RWPE2 (cell line): ENCODE measurements at regions not wholly inside any gene's neighbourhood (a gene's known extent, or its start where the extent isn't known, plus 50 kb on each side); places are given as distances from the start of the nearest gene placed in this dataset.

Experiments used
- ATAC-seq: fragments of 200-7000 bp; cut with Tn5 transposase; 3 replicates; pipeline ENCODE4 v1.9.1; 2021; ENCODE audit warnings: low read depth
- DNase-seq: peaks from one replicate; pipeline ENCODE4 v3.0.0-alpha.2; 2020; ENCODE audit warnings: low spot score
- H3K27ac ChIP-seq: fragments of 450-650 bp; 2 replicates; pipeline ENCODE4 v1.5.1; 2017; ENCODE audit warnings: mild to moderate bottlenecking; ENCODE audit not compliant: poor library complexity, severe bottlenecking
- H3K27me3 ChIP-seq: fragments of 250-450 bp; sonication (Bioruptor Pico); 2 replicates; pipeline ENCODE4 v1.5.1; 2021; ENCODE audit warnings: mild to moderate bottlenecking, moderate library complexity; ENCODE audit not compliant: insufficient read depth, poor library complexity, severe bottlenecking
- H3K36me3 ChIP-seq: fragments of 250-450 bp; sonication (Bioruptor Pico); 2 replicates; pipeline ENCODE4 v1.5.1; 2020; ENCODE audit warnings: low read depth, mild to moderate bottlenecking, moderate library complexity
- H3K4me1 ChIP-seq: fragments of 250-450 bp; sonication (Bioruptor Pico); 2 replicates; pipeline ENCODE4 v1.5.1; 2021; ENCODE audit warnings: mild to moderate bottlenecking, moderate library complexity; ENCODE audit not compliant: insufficient read depth, poor library complexity, severe bottlenecking
- H3K4me3 ChIP-seq: fragments of 250-450 bp; sonication (Bioruptor Pico); 2 replicates; pipeline ENCODE4 v1.5.1; 2021; ENCODE audit warnings: mild to moderate bottlenecking, moderate library complexity; ENCODE audit not compliant: severe bottlenecking
- H3K9me3 ChIP-seq: fragments of 250-450 bp; sonication (Bioruptor Pico); 2 replicates; pipeline ENCODE4 v1.5.1; 2021; ENCODE audit warnings: mild to moderate bottlenecking, moderate library complexity; ENCODE audit not compliant: severe bottlenecking
- CTCF ChIP-seq: fragments of 450-650 bp; IDR thresholded peaks from one replicate; pipeline ENCODE4 v1.5.1; 2017; ENCODE audit warnings: mild to moderate bottlenecking, moderate library complexity; ENCODE audit not compliant: poor library complexity, severe bottlenecking

DNA sequence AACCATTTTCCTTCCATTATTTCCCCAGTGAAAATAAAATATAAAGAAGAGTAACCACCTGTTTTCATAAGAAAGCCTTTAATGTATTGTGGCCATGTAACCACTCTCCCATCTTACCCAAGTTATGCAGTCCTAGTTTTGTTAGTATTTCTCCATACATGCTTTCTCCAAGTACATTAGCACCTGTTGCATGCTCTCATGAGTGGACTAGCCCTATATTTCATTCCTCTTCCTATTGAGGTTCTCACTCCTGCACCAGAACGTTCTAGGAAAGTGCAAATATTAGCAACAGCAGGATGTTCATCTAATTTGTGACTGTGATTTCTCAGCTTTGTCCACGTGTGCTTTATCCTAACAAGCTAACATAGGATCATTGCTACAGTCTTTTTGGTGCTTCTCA, 155.1 kb upstream of the NPVF start:
- H3K4me3 ChIP-seq: no peak overlapping the region
- TF ChIP-seq CTCF: no peak
- DNase-seq: no peak
- ATAC-seq: no peak
- H3K36me3 ChIP-seq: no peaks in the 10 kb centered on the region
- peaks cover 33% of the 10 kb centered on the region for H3K27me3 ChIP-seq
- no peak overlapping the region for H3K27ac ChIP-seq
- H3K9me3 ChIP-seq: no peaks in the 10 kb centered on the region
- H3K4me1 ChIP-seq: no peaks in the 10 kb centered on the region

GRCh38 chr7:25384788-25385505, 156.7 kb upstream of the NPVF start:
- Histone ChIP-seq H3K4me1 (no peaks in the 10 kb centered on the region), H3K4me3 (no peak overlapping the region), H3K27ac (no peak overlapping the region), H3K36me3 (no peaks in the 10 kb centered on the region), H3K27me3 (peaks cover 36% of the 10 kb centered on the region), H3K9me3 (no peaks in the 10 kb centered on the region)
- no peak for DNase-seq
- no peak for TF ChIP-seq CTCF
- ATAC-seq: no peak

DNA sequence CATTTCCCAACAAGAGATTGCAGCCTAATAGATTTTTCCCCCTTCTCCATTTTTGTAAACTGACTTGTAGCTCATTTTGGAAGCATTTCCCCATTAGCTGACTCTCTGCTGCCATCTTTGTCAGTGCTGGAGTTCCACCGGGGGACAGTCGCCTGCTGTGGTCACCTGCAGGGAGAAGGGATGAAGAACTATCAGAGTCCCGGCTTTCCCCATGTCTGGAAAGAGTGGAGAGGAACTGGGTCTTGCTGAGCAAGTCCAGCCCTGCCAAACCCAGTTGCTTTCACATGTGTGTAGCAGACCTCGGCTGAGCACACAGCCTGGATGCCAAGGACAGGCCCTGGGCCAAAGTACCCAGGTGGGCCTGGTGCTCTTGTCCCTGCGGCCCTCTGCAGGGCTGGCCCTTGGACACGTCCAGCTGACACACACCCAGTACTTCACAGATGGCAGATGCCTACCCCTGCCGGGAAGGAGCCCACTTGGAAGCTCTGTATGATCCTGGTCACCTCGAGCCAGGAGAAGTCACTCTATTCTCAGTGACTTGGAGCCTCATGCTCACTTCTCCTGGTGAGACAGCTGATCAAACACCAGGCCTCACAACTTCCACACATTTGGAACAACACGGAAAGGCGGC, 157.3 kb upstream of the NPVF start:
- H3K4me3 ChIP-seq: no peak overlapping the region
- no peak for ATAC-seq
- peaks cover 43% of the 10 kb centered on the region for H3K27me3 ChIP-seq
- no peaks in the 10 kb centered on the region for H3K4me1 ChIP-seq
- no peaks in the 10 kb centered on the region for H3K9me3 ChIP-seq
- no peak for TF ChIP-seq CTCF
- H3K27ac ChIP-seq: no peak overlapping the region
- no peak for DNase-seq
- H3K36me3 ChIP-seq: no peaks in the 10 kb centered on the region

- ATAC-seq (no peak), DNase-seq (no peak)
- no peak overlapping the region for H3K4me3 ChIP-seq
- no peaks in the 10 kb centered on the region for H3K4me1 ChIP-seq
- no peak overlapping the region for H3K27ac ChIP-seq
- peaks cover 47% of the 10 kb centered on the region for H3K27me3 ChIP-seq
- H3K36me3 ChIP-seq: no peaks in the 10 kb centered on the region
- TF ChIP-seq CTCF: no peak
- H3K9me3 ChIP-seq: no peaks in the 10 kb centered on the region
Measured at GRCh38 chr7:25386311-25386744, 158.0 kb upstream of the NPVF start.

GRCh38 chr7:25388681-25389080, 160.4 kb upstream of the NPVF start:
- no peak for DNase-seq
- ATAC-seq: no peak
- peaks cover 36% of the 10 kb centered on the region for H3K27me3 ChIP-seq
- H3K4me1 ChIP-seq: no peaks in the 10 kb centered on the region
- no peak for TF ChIP-seq CTCF
- no peak overlapping the region for H3K27ac ChIP-seq
- no peak overlapping the region for H3K4me3 ChIP-seq
- no peaks in the 10 kb centered on the region for H3K36me3 ChIP-seq
- H3K9me3 ChIP-seq: no peaks in the 10 kb centered on the region
